HG03520 (cell line): ENCODE measurements at regions not wholly inside any gene's neighbourhood (a gene's known extent, or its start where the extent isn't known, plus 50 kb on each side); places are given as distances from the start of the nearest gene placed in this dataset.
"Not testable (repeated sequence)": the region's sequence is repeated elsewhere in the genome, so short reads cannot be mapped to it uniquely, and the experiment has no call there.

Source experiments
- ATAC-seq: cut with Tn5 transposase; IDR thresholded peaks from one replicate; pipeline ENCODE4 v1.9.1; 2021; ENCODE audit warnings: mild to moderate bottlenecking, moderate library complexity; ENCODE audit not compliant: unreplicated experiment

GRCh38 chr1:79554688-79555087 lies 548.2 kb upstream of the ADGRL4 start:
- no peak for ATAC-seq

- ATAC-seq, result no peak
Measured at GRCh38 chr1:79551321-79551720, 544.8 kb upstream of the ADGRL4 start.

GRCh38 chr1:79550402-79550801 lies 543.9 kb upstream of the ADGRL4 start:
- no peak for ATAC-seq

DNA sequence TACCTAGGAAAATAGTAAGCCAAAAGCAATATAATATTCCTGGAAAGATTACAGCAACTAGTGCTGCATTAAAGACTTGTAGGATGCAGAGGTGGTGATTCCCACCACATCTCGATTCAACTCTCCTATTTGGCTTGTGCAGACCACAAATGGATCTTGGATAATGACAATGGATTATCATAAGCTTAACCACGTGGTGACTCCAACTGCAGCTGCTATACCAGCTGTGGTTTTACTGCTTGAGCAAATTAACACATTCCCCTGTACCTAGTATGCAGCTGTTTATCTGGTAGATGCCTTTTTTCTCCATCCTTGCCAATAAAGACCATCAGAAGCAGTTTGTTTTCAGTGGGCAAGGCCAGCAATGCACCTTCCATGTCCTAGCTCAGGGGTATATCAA lies 542.7 kb upstream of the ADGRL4 start:
- ATAC-seq, result no peak

DNA sequence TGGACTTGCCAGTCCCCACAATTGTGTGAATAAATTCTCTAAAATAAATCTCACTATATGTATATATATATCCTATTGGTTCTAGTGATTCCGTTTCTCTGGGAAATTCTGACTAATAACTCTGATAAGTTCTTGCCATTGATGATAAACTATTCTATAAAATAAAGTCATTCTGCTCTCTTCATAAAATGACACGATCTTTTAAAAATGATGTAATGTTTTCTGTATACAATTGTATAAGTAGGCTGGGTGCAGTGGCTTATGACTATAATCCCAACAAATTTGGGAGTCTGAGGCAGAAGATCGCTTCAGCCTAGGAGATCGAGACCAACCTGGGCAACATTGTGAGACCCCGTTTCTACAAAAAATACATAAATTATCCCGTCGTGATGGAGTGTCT lies 541.0 kb upstream of the ADGRL4 start:
- no peak for ATAC-seq

GRCh38 chr1:79543394-79543793 lies 536.9 kb upstream of the ADGRL4 start:
- ATAC-seq, result no peak

- ATAC-seq, result no peak
Measured at GRCh38 chr1:79539001-79539400, 532.5 kb upstream of the ADGRL4 start.

GRCh38 chr1:79532555-79532954 lies 526.0 kb upstream of the ADGRL4 start:
- ATAC-seq, result no peak

DNA sequence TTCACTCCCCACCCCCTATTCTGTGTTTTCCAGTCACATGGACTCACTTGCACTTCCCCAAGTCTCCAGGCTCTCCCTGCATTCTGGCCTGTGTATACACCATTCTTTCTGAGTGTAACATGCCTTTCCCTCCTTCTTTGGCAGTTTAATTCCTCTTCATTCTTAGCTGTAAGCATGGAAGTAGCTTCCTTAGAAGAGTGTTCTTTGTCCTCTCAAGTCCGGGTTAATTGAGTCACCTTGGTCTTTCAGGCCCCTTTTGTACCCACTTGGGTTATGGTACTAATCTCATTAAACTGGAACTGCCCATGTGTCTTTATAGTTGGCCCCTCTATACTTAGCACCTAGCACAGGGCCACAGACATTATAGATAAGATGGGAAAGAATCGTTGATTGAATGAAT lies 525.3 kb upstream of the ADGRL4 start:
- no peak for ATAC-seq

DNA sequence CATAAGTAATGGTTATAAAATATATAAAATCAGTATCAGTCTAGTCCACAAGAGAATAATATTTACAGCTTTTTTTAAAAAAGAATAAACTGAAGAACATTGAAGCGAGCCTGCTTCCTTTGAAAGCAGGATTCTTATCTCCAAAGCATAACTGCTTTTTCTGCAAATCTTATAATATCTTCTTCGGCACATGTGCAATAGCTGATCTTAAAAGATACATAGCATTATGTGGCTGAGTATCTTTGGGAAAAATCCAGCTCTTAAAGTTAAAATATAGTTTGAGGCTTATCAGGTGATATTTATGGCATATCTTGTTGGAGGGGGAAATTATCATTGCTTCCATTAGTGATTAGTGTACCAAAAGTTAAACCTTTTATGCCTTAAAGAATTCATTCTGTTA lies 523.9 kb upstream of the ADGRL4 start:
- ATAC-seq, result no peak

DNA sequence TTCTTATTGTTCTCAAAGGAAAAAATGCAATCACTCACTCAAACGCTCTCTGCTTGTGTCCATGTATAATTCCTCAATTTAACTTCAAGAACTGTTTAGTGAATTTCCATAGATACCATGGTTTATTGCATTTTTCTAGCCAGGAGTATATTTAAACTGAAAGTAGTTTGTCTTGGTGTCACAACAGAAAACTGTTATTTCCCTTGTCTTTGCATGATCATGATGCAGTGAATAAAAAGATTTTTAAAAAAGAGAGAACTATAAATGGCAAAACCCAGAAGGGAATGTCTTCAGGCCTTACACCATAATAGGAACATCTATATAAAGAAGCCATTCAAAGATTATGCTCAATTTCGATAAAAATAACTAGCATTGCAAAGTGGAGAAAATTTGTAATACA lies 523.5 kb upstream of the ADGRL4 start:
- ATAC-seq, result no peak

DNA sequence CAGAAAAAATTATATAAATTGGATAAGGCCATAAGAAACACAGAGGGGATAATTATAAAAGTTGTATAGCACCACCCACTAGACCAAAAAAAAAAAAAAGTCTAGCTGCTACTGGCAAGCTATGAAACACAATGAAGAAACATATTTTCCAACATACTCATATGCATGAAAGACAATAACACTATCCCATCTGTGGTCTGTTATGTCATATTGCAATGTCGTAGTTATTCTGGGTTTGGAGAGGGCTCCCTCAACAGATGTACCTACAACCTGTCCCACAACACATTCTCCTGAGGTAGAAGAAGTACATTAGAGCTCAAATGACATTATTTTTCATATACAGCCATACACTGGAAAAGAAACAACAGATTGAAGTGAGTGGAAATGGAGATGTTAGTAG lies 517.6 kb upstream of the ADGRL4 start:
- ATAC-seq, result no peak

DNA sequence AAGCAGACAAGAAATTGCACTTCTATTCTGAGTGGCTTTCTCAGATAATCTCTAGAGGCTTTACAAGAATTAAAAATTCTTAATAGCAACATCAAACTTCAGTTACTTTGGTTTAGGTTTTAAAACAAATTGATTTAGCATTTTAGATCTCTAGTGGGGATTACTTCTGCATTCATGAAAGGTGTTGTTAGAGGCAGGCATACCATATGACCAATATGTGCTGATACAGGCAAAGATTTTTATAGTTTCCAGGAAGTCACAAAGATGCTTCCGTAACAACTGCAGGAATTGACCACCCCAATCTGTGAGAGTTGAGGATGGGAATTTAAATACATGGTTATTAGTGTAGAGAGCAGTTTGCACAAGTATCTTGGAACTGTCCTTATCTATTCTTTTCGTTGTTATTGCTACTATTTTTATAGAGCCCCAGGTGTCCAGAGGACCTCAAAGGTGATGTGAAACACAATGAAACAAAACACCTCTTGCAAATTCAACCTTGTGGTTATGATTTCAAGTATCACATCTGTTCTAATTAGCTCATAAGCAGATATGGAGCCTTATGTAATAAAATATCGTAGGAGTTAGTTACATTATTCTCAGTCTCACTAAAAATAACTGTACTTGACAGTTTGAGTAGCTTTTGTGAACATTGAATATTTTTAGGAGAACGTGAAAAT lies 512.7 kb upstream of the ADGRL4 start:
- ATAC-seq, result peak; percentile 76

- ATAC-seq, result no peak
Measured at GRCh38 chr1:79517470-79518224, 511.1 kb upstream of the ADGRL4 start.

DNA sequence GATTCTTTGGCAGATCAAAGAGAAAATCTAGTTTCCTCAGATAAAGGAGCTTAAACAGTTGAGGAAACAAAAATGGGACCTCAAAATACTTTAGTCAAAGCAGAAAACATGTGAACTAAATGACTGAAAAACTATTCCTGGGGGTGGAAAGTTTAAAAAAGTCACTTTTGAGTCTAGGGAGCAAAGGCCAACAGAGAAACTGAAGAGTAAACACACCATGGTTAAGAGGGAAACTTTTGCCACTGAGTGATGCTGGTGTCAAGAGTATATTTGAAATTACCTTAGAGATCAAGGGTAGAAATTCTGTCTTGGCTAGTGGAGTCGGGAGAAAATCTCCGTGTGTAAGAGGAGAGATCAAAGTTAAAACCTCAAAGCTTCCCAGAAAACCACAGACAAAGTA lies 501.2 kb upstream of the ADGRL4 start:
- ATAC-seq, result no peak

- ATAC-seq, result no peak
Measured at GRCh38 chr1:79501153-79501552, 494.6 kb upstream of the ADGRL4 start.

- no peak for ATAC-seq
Measured at GRCh38 chr1:79499541-79499940, 493.0 kb upstream of the ADGRL4 start.

GRCh38 chr1:79497193-79497773 lies 490.8 kb upstream of the ADGRL4 start:
- peak; percentile 88 for ATAC-seq

DNA sequence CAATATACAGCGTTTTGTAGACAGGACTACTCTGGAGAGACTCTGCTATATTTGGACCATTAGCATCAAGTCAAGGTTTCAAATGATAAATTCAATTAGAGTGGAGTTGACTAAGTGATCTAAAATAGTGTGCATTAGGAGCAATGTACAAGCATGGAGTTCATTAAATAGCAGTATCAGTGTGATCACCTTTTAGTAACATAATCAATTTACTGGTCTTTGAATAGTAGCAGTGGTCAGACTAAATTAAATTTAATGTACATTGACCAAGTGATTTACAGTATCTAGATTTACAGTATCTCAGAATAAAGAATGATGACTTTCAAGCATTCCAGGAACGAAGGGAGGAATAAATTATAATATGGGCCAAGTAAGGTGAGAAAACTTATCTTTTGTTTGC lies 489.6 kb upstream of the ADGRL4 start:
- ATAC-seq, result no peak

GRCh38 chr1:79493702-79494101 lies 487.2 kb upstream of the ADGRL4 start:
- not testable (repeated sequence) for ATAC-seq

DNA sequence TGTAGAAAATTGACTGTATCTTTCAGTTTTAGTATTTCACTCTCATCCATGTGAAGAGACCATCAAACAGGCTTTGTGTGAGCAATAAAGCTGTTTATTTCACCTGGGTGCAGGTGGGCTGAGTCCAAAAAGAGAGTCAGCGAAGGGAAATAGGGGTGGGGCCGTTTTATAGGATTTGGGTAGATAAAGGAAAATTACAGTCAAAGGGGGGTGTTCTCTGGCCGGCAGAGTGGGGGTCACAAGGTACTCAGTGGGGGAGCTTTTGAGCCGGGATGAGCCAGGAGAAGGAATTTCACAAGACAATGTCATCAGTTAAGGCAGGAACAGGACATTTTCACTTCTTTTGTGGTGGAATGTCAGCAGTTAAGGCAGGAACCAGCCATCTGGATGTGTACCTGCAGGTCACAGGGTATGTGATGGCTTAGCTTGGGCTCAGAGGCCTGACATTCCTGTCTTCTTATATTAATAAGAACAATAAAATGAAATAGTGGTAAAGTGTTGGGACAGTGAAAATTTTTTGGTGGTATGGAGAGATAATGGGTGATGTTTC lies 482.1 kb upstream of the ADGRL4 start:
- ATAC-seq, result not testable (repeated sequence)
